Cardiac muscle cell (in vitro differentiated cells and primary cell): ENCODE measurements at regions not wholly inside any gene's neighbourhood (a gene's known extent, or its start where the extent isn't known, plus 50 kb on each side); places are given as distances from the start of the nearest gene placed in this dataset.

ENCODE experiments used
- DNase-seq, 2 donors: peaks; one replicate each; pipeline versions ENCODE4 v3.0.0 to v3.0.0-alpha.2; 2010 to 2017; ENCODE audit warnings: low read depth in 1 of 2, low spot score in 1 of 2
- H3K27ac ChIP-seq: fragments of 200-600 bp; sonication (generic); 2 replicates; pipeline ENCODE4 v1.5.1; 2016
- H3K27me3 ChIP-seq: fragments of 200-600 bp; sonication (generic); 2 replicates; pipeline ENCODE4 v1.6.0; 2016; ENCODE audit warnings: control low read depth
- H3K36me3 ChIP-seq: fragments of 200-600 bp; sonication (generic); 2 replicates; pipeline ENCODE4 v1.5.1; 2016; ENCODE audit warnings: control low read depth
- H3K4me1 ChIP-seq: fragments of 200-600 bp; sonication (generic); 2 replicates; pipeline ENCODE4 v1.8.1; 2017; ENCODE audit warnings: low read depth, mild to moderate bottlenecking, mixed run types
- H3K4me3 ChIP-seq: fragments of 200-600 bp; sonication (generic); 2 replicates; pipeline ENCODE4 v1.5.1; 2016; ENCODE audit warnings: mild to moderate bottlenecking
- H3K9me3 ChIP-seq: fragments of 200-600 bp; sonication (generic); 2 replicates; pipeline ENCODE4 v1.5.1; 2017; ENCODE audit warnings: low read depth, mild to moderate bottlenecking, control low read depth
- TF ChIP-seq, protein P1 (sequence below): IDR thresholded peaks from 2 replicates; pipeline ENCODE4 v1.5.1; 2012; ENCODE audit warnings: low read depth, mild to moderate bottlenecking, low read length

GRCh38 chr3:168850109-168850508 is 754.4 kb upstream of the GOLIM4 start:
- TF ChIP-seq, protein P1, sequence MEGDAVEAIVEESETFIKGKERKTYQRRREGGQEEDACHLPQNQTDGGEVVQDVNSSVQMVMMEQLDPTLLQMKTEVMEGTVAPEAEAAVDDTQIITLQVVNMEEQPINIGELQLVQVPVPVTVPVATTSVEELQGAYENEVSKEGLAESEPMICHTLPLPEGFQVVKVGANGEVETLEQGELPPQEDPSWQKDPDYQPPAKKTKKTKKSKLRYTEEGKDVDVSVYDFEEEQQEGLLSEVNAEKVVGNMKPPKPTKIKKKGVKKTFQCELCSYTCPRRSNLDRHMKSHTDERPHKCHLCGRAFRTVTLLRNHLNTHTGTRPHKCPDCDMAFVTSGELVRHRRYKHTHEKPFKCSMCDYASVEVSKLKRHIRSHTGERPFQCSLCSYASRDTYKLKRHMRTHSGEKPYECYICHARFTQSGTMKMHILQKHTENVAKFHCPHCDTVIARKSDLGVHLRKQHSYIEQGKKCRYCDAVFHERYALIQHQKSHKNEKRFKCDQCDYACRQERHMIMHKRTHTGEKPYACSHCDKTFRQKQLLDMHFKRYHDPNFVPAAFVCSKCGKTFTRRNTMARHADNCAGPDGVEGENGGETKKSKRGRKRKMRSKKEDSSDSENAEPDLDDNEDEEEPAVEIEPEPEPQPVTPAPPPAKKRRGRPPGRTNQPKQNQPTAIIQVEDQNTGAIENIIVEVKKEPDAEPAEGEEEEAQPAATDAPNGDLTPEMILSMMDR: no peak
- no peak for DNase-seq
- Histone ChIP-seq H3K4me3 (no peak overlapping the region), H3K9me3 (no peaks in the 10 kb centered on the region), H3K27me3 (no peaks in the 10 kb centered on the region), H3K4me1 (peaks cover 8% of the 10 kb centered on the region), H3K36me3 (no peaks in the 10 kb centered on the region), H3K27ac (no peak overlapping the region)

DNA sequence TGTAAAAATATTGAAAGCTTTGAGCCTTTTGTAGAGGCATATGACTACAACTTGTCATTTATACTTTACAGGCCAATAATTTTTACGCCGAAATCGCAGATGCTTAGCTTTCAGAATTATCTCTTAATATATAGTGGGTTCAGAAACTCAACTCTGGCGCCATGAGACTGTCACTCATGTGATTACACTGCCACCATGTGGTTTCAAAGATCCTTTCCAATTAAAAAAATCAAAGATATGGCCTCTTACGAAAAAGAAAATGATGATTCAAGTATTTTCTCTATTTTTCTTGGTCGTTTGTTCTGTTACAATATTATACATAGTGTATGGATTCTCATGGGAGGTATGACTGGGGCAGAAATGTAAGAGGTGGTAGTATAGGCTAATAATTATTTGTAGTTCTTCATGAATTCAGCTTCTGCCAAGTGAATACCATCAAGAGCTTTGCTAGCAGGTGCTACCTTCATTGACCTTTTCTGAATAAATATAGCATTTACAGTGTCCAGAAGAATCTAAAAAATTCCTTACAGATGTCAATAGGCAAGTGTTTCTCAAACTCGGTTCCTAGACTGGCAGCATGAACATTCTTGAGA is 751.7 kb upstream of the GOLIM4 start:
- H3K36me3 ChIP-seq: no peaks in the 10 kb centered on the region
- peak; percentile 52 to 55 for DNase-seq
- H3K27me3 ChIP-seq: no peaks in the 10 kb centered on the region
- peaks cover 8% of the 10 kb centered on the region for H3K4me1 ChIP-seq
- no peaks in the 10 kb centered on the region for H3K9me3 ChIP-seq
- no peak overlapping the region for H3K27ac ChIP-seq
- no peak overlapping the region for H3K4me3 ChIP-seq
- TF ChIP-seq, protein P1: peak; percentile 51

- Histone ChIP-seq H3K9me3 (no peaks in the 10 kb centered on the region), H3K36me3 (no peaks in the 10 kb centered on the region), H3K27ac (no peak overlapping the region), H3K4me1 (peaks cover 8% of the 10 kb centered on the region), H3K4me3 (no peak overlapping the region), H3K27me3 (no peaks in the 10 kb centered on the region)
- DNase-seq: no peak
- TF ChIP-seq, protein P1: no peak
Observed at GRCh38 chr3:168844894-168845482, 749.3 kb upstream of the GOLIM4 start.

- H3K9me3 ChIP-seq: no peaks in the 10 kb centered on the region
- H3K27ac ChIP-seq: no peak overlapping the region
- H3K4me1 ChIP-seq: peaks cover 8% of the 10 kb centered on the region
- H3K4me3 ChIP-seq: no peak overlapping the region
- no peaks in the 10 kb centered on the region for H3K36me3 ChIP-seq
- no peaks in the 10 kb centered on the region for H3K27me3 ChIP-seq
- TF ChIP-seq, protein P1: no peak
- DNase-seq: no peak
Observed at GRCh38 chr3:168844472-168844871, 748.7 kb upstream of the GOLIM4 start.

GRCh38 chr3:168843481-168843880 is 747.8 kb upstream of the GOLIM4 start:
- Histone ChIP-seq H3K27me3 (no peaks in the 10 kb centered on the region), H3K27ac (no peak overlapping the region), H3K4me1 (peaks cover 8% of the 10 kb centered on the region), H3K36me3 (no peaks in the 10 kb centered on the region), H3K4me3 (no peak overlapping the region), H3K9me3 (no peaks in the 10 kb centered on the region)
- DNase-seq: no peak
- TF ChIP-seq, protein P1: no peak
